A673 (cell line): ENCODE measurements at regions not wholly inside any gene's neighbourhood (a gene's known extent, or its start where the extent isn't known, plus 50 kb on each side); places are given as distances from the start of the nearest gene placed in this dataset.

Experiments
- BruUV-seq: library from RNA; stranded (reverse); fragments of 400-500 nt; replicated peaks from 2 replicates; lab custom pipeline; 2021; lab: Mats Ljungman, UMichigan
- CTCF ChIA-PET: fragments of 300-600 bp; sonication (Branson Sonifier 250); formaldehyde crosslinking; loops from one replicate; lab custom pipeline; 2022; ENCODE audit warnings: antibody characterized with exemption; lab: Charles Lee
- POLR2A ChIA-PET: fragments of 300-600 bp; sonication (Branson Sonifier 250); formaldehyde crosslinking; loops from one replicate; lab custom pipeline; 2022; ENCODE audit warnings: antibody characterized with exemption; ENCODE audit not compliant: low non-redundant PET; lab: Charles Lee
- DNase-seq: peaks from one replicate; pipeline ENCODE4 v3.0.0-alpha.2; 2015; ENCODE audit warnings: low spot score
- H3K27ac ChIP-seq: fragments of 200-600 bp; sonication (generic); 2 replicates; pipeline ENCODE4 v1.5.1; 2016; ENCODE audit warnings: mixed run types, low read depth, mild to moderate bottlenecking, mixed read lengths, antibody characterized with exemption, low read length; ENCODE audit not compliant: poor library complexity, severe bottlenecking
- H3K27me3 ChIP-seq: fragments of 200-600 bp; sonication (generic); replicated peaks from 2 replicates; pipeline ENCODE4 v1.6.1; 2017; ENCODE audit warnings: mixed run types, low read depth, mild to moderate bottlenecking, mixed read lengths, antibody characterized with exemption, low read length; ENCODE audit not compliant: insufficient read depth, poor library complexity
- H3K36me3 ChIP-seq: fragments of 200-600 bp; sonication (generic); 2 replicates; pipeline ENCODE4 v1.6.1; 2016; ENCODE audit warnings: mixed run types, mild to moderate bottlenecking, mixed read lengths, antibody characterized with exemption, low read length; ENCODE audit not compliant: insufficient read depth, poor library complexity, severe bottlenecking
- H3K4me1 ChIP-seq: fragments of 200-600 bp; sonication (generic); 2 replicates; pipeline ENCODE4 v1.6.1; 2017; ENCODE audit warnings: mixed run types, mild to moderate bottlenecking, mixed read lengths, antibody characterized with exemption, low read length; ENCODE audit not compliant: insufficient read depth, poor library complexity, severe bottlenecking
- H3K4me3 ChIP-seq: fragments of 200-600 bp; sonication (generic); 2 replicates; pipeline ENCODE4 v1.5.1; 2016; ENCODE audit warnings: low read depth, mixed run types, mild to moderate bottlenecking, mixed read lengths, low read length; ENCODE audit not compliant: poor library complexity, severe bottlenecking
- H3K9me3 ChIP-seq: fragments of 200-600 bp; sonication (generic); 2 replicates; pipeline ENCODE4 v1.6.1; 2016; ENCODE audit warnings: mixed run types, low read depth, mild to moderate bottlenecking, mixed read lengths, antibody characterized with exemption, low read length; ENCODE audit not compliant: poor library complexity, severe bottlenecking
- EZH2 ChIP-seq: fragments of 200-600 bp; sonication (generic); IDR thresholded peaks from 2 replicates; pipeline ENCODE4 v1.6.1; 2017; ENCODE audit warnings: borderline replicate concordance, low read depth, mild to moderate bottlenecking, mixed read lengths, antibody characterized with exemption, low read length; ENCODE audit not compliant: poor library complexity, severe bottlenecking
- intact Hi-C: fragments of 100-400 bp; cut with micrococcal nuclease; formaldehyde crosslinking; loops from one replicate; pipeline ENCODE4 v1.10.0; 2022; ENCODE audit not compliant: unreplicated experiment
- TF ChIP-seq, protein P1 (sequence below): fragments of 300-800, 200-600 bp; sonication (generic); conservative IDR thresholded peaks from 2 replicates; pipeline ENCODE4 v1.5.1; 2017; ENCODE audit warnings: low read depth, mild to moderate bottlenecking, antibody characterized with exemption, low read length, moderate library complexity, mixed read lengths

- no peaks in the 10 kb centered on the region for H3K36me3 ChIP-seq
- no peak for DNase-seq
- no TSS peak for BruUV-seq
- CTCF ChIA-PET, result no interaction called here
- H3K9me3 ChIP-seq, result no peaks in the 10 kb centered on the region
- no peaks in the 10 kb centered on the region for H3K27me3 ChIP-seq
- no peak for TF ChIP-seq EZH2
- TF ChIP-seq, protein P1, sequence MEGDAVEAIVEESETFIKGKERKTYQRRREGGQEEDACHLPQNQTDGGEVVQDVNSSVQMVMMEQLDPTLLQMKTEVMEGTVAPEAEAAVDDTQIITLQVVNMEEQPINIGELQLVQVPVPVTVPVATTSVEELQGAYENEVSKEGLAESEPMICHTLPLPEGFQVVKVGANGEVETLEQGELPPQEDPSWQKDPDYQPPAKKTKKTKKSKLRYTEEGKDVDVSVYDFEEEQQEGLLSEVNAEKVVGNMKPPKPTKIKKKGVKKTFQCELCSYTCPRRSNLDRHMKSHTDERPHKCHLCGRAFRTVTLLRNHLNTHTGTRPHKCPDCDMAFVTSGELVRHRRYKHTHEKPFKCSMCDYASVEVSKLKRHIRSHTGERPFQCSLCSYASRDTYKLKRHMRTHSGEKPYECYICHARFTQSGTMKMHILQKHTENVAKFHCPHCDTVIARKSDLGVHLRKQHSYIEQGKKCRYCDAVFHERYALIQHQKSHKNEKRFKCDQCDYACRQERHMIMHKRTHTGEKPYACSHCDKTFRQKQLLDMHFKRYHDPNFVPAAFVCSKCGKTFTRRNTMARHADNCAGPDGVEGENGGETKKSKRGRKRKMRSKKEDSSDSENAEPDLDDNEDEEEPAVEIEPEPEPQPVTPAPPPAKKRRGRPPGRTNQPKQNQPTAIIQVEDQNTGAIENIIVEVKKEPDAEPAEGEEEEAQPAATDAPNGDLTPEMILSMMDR, result no peak
- H3K4me1 ChIP-seq, result no peaks in the 10 kb centered on the region
- H3K4me3 ChIP-seq, result no peak overlapping the region
- POLR2A ChIA-PET, result no interaction called here
- no peak overlapping the region for H3K27ac ChIP-seq
- intact Hi-C loops, result no loop called here
Observed at GRCh38 chr9:106613250-106613737, 249.7 kb upstream of the ZNF462 start.

DNA sequence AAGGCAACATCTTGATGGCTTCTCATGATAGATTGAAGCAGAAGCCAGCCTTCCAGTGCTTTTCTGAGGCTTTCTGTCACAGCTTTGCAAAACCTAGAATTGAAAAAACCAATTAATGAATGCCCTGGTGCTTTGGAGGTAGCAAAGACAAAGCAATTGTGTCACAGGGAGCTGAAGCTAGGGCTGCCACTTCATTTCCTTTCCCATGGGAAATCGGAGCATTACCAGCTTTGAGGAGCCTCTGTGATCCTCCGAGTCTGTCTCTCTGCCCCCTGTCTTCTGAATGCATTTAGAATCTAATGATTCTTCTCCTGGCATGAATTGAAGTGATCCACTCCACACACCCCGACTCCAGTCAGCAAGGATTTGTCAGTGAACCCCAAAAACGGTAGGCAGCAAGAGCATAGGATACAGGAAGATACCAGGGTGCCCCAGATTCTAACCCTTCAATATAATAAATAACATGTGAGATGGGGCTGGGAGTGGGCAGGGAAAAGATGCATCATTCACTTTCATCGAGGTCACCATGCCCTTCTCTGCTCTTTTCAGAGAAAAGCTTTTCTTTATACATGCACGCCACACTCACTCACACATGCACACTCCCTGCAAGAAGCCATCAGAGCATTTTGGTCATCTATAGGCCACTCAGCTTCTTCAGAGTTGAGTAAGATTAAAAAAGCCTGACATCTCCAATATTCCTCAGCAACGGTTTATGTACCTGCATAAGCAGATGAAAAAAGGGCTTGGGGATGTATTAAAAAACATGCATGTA is 247.7 kb upstream of the ZNF462 start:
- Histone ChIP-seq H3K4me1 (no peaks in the 10 kb centered on the region), H3K9me3 (no peaks in the 10 kb centered on the region), H3K4me3 (no peak overlapping the region), H3K27ac (no peak overlapping the region), H3K36me3 (no peaks in the 10 kb centered on the region), H3K27me3 (no peaks in the 10 kb centered on the region)
- POLR2A ChIA-PET, result no interaction called here
- no peak for DNase-seq
- intact Hi-C loops, result no loop called here
- BruUV-seq, result no TSS peak
- TF ChIP-seq, protein P1, result no peak
- TF ChIP-seq EZH2, result no peak
- CTCF ChIA-PET, result no interaction called here

GRCh38 chr9:106616026-106616425 is 246.9 kb upstream of the ZNF462 start:
- CTCF ChIA-PET, result no interaction called here
- no peaks in the 10 kb centered on the region for H3K27me3 ChIP-seq

More at GRCh38 chr9:106616026-106616425, 246.9 kb upstream of the ZNF462 start:
- Histone ChIP-seq H3K9me3 (no peaks in the 10 kb centered on the region), H3K36me3 (no peaks in the 10 kb centered on the region), H3K4me1 (no peaks in the 10 kb centered on the region), H3K27ac (no peak overlapping the region), H3K4me3 (no peak overlapping the region)
- BruUV-seq, result no TSS peak
- no peak for DNase-seq
- no peak for TF ChIP-seq EZH2
- TF ChIP-seq, protein P1, result no peak
- intact Hi-C loops, result no loop called here
- POLR2A ChIA-PET, result no interaction called here
